Spleen (tissue), 7 donors: ENCODE measurements at regions not wholly inside any gene's neighbourhood (a gene's known extent, or its start where the extent isn't known, plus 50 kb on each side); places are given as distances from the start of the nearest gene placed in this dataset.

Experiments
- POLR2AphosphoS5 ChIP-seq, 3 donors: sonication (generic); formaldehyde crosslinking; IDR thresholded peaks; one replicate each; pipeline ENCODE4 v1.5.1; 2017; ENCODE audit warnings: antibody characterized with exemption in 3 of 3
- TF ChIP-seq, protein P1 (sequence below), 11 experiments: fragments of 200-600 bp in 7 of 11; fragments of 450-650 bp in 4 of 11; sonication (generic) in 4 of 11; IDR thresholded peaks in 8 of 11; conservative IDR thresholded peaks in 3 of 11; 1 replicate in 7 of 11; 2 replicates in 4 of 11; pipeline versions ENCODE4 v1.4.0 to v1.8.0; 2016 to 2021; ENCODE audit warnings: antibody characterized with exemption in 11 of 11, inconsistent platforms in 4 of 11, mild to moderate bottlenecking in 1 of 11
- donor health status: DM: no; HTN: no; CAD: no; lungs with moderate emphysema.
- donor health status: DM: no; HTN: no; CAD: no.
- donor health status: DM: no; HTN: no; CAD: no.

GRCh38 chr10:128661404-128662197 is 535.4 kb upstream of the MKI67 start:
- TF ChIP-seq, protein P1, sequence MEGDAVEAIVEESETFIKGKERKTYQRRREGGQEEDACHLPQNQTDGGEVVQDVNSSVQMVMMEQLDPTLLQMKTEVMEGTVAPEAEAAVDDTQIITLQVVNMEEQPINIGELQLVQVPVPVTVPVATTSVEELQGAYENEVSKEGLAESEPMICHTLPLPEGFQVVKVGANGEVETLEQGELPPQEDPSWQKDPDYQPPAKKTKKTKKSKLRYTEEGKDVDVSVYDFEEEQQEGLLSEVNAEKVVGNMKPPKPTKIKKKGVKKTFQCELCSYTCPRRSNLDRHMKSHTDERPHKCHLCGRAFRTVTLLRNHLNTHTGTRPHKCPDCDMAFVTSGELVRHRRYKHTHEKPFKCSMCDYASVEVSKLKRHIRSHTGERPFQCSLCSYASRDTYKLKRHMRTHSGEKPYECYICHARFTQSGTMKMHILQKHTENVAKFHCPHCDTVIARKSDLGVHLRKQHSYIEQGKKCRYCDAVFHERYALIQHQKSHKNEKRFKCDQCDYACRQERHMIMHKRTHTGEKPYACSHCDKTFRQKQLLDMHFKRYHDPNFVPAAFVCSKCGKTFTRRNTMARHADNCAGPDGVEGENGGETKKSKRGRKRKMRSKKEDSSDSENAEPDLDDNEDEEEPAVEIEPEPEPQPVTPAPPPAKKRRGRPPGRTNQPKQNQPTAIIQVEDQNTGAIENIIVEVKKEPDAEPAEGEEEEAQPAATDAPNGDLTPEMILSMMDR (IDR thresholded peaks at IDR 0.05 in 8 of 11, conservative IDR thresholded peaks at IDR 0.05 in 3 of 11) = no peak
- TF ChIP-seq POLR2AphosphoS5 (IDR thresholded peaks at IDR 0.05) = no peak
